ENCODE measurements at regions not wholly inside any gene's neighbourhood (a gene's known extent, or its start where the extent isn't known, plus 50 kb on each side); places are given as distances from the start of the nearest gene placed in this dataset.

GRCh38 chr5:93107141-93107540 is 473.9 kb downstream of the NR2F1-AS1 start:
- Mint-ChIP-seq H3K27ac (no peak overlapping the region), H3K27me3 (no peaks in the 10 kb centered on the region), H3K36me3 (ENCODE audit: low read depth) (no peaks in the 10 kb centered on the region), H3K9me3 (no peaks in the 10 kb centered on the region), H3K4me1 (no peaks in the 10 kb centered on the region), H3K4me3 (no peak overlapping the region)
- ChIA-PET CTCF (no interaction called here), POLR2A (no interaction called here)
- DNase-seq: no peak

GRCh38 chr5:93101661-93102060 is 479.4 kb downstream of the NR2F1-AS1 start:
- DNase-seq: no peak
- Mint-ChIP-seq H3K36me3 (ENCODE audit: low read depth) (no peaks in the 10 kb centered on the region), H3K27me3 (no peaks in the 10 kb centered on the region), H3K9me3 (peaks cover 2% of the 10 kb centered on the region), H3K4me1 (no peaks in the 10 kb centered on the region), H3K4me3 (no peak overlapping the region), H3K27ac (no peak overlapping the region)
- ChIA-PET CTCF (no interaction called here), POLR2A (no interaction called here)

DNA sequence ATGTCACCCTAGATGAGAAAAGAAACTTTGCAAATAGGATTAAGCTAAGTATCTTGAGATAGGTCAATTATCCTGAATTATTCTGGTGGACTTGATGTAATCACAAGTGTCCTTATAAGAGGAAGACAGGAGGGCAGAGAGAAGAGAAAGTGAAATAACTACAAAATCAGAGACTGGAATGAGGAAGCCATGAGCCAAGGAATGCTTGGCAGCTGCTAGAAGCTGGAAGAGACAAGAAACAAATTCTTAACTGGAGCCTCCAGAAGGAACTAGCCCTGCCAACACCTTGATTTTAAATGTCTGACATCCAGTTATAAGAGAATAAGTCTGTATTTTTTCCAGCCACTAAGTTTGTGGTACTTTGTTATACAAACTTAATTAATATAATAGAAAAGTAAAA is 480.0 kb downstream of the NR2F1-AS1 start:
- H3K36me3 Mint-ChIP-seq (ENCODE audit: low read depth): no peaks in the 10 kb centered on the region
- no peaks in the 10 kb centered on the region for H3K27me3 Mint-ChIP-seq
- H3K27ac Mint-ChIP-seq: no peak overlapping the region
- CTCF ChIA-PET: no interaction called here
- POLR2A ChIA-PET: no interaction called here
- no peak overlapping the region for H3K4me3 Mint-ChIP-seq
- H3K4me1 Mint-ChIP-seq: no peaks in the 10 kb centered on the region
- peaks cover 2% of the 10 kb centered on the region for H3K9me3 Mint-ChIP-seq
- DNase-seq: no peak

GRCh38 chr5:93100428-93100827 is 480.6 kb downstream of the NR2F1-AS1 start:
- no peak overlapping the region for H3K4me3 Mint-ChIP-seq
- H3K9me3 Mint-ChIP-seq: peaks cover 2% of the 10 kb centered on the region
- H3K36me3 Mint-ChIP-seq (ENCODE audit: low read depth): no peaks in the 10 kb centered on the region
- no peak for DNase-seq
- H3K4me1 Mint-ChIP-seq: no peaks in the 10 kb centered on the region
- ChIA-PET POLR2A (no interaction called here), CTCF (no interaction called here)
- no peaks in the 10 kb centered on the region for H3K27me3 Mint-ChIP-seq
- H3K27ac Mint-ChIP-seq: no peak overlapping the region

DNA sequence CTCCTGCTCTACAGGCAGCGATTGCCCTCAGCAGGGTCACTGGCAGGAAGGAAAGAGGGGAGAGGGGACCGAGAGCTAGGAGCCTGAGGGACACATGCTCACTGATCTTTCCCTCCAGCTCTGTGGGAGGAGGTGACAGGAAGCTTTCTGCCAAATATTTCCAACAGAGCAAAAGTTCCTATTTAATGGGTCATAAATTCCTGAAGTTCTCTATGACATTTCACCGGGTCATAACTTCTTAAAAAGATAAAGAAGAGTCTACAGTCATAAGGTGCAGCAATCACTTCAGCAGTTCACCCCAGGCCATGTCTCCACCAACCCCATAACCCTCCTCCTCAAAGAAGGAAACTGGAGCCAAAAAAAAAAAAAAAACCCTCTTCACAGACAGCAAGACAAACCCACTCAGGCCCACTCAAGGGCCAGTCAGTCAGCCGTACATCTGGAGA is 481.1 kb downstream of the NR2F1-AS1 start:
- Mint-ChIP-seq H3K4me3 (no peak overlapping the region), H3K36me3 (ENCODE audit: low read depth) (no peaks in the 10 kb centered on the region), H3K27ac (no peak overlapping the region), H3K27me3 (no peaks in the 10 kb centered on the region), H3K4me1 (no peaks in the 10 kb centered on the region), H3K9me3 (peaks cover 2% of the 10 kb centered on the region)
- CTCF ChIA-PET: no interaction called here
- DNase-seq: no peak
- POLR2A ChIA-PET: no interaction called here

GRCh38 chr5:93096561-93096960 is 484.5 kb downstream of the NR2F1-AS1 start:
- Mint-ChIP-seq H3K27ac (no peak overlapping the region), H3K4me1 (no peaks in the 10 kb centered on the region), H3K27me3 (no peaks in the 10 kb centered on the region), H3K36me3 (ENCODE audit: low read depth) (no peaks in the 10 kb centered on the region), H3K4me3 (no peak overlapping the region), H3K9me3 (peaks cover 2% of the 10 kb centered on the region)
- no peak for DNase-seq
- ChIA-PET POLR2A (no interaction called here), CTCF (no interaction called here)

- ChIA-PET POLR2A (no interaction called here), CTCF (no interaction called here)
- no peak for DNase-seq
- Mint-ChIP-seq H3K27me3 (no peaks in the 10 kb centered on the region), H3K4me1 (no peaks in the 10 kb centered on the region), H3K4me3 (no peak overlapping the region), H3K36me3 (ENCODE audit: low read depth) (no peaks in the 10 kb centered on the region), H3K27ac (no peak overlapping the region), H3K9me3 (peaks cover 8% of the 10 kb centered on the region)
Observed at GRCh38 chr5:93092349-93093105, 488.5 kb downstream of the NR2F1-AS1 start.

DNA sequence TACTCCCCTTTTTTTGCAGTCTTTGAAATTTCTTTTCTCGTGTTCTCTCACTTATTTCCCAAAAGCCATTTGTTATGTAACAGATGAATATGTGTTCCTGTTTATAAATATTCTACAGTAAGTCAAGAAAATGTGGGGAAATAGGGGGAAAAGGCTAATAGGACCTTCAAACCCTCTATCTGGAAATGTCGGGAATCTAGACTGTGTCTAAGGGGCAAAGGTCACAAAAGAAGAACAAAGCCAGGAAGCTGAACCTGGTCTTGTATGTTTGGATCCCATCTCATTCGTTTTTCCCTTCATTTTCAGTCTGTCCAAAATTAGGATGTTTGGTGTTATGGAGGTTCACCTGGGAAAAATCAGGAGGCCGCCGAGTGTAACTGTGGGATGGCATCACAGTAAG is 490.3 kb downstream of the NR2F1-AS1 start:
- peaks cover 8% of the 10 kb centered on the region for H3K9me3 Mint-ChIP-seq
- DNase-seq: no peak
- no peaks in the 10 kb centered on the region for H3K4me1 Mint-ChIP-seq
- H3K27me3 Mint-ChIP-seq: no peaks in the 10 kb centered on the region
- ChIA-PET CTCF (no interaction called here), POLR2A (no interaction called here)
- no peak overlapping the region for H3K27ac Mint-ChIP-seq
- no peaks in the 10 kb centered on the region for H3K36me3 Mint-ChIP-seq (ENCODE audit: low read depth)
- no peak overlapping the region for H3K4me3 Mint-ChIP-seq

GRCh38 chr5:93088592-93089389 is 492.2 kb downstream of the NR2F1-AS1 start:
- no peaks in the 10 kb centered on the region for H3K4me1 Mint-ChIP-seq
- no peaks in the 10 kb centered on the region for H3K36me3 Mint-ChIP-seq (ENCODE audit: low read depth)
- H3K27me3 Mint-ChIP-seq: no peaks in the 10 kb centered on the region
- ChIA-PET POLR2A (no interaction called here), CTCF (no interaction called here)
- no peak for DNase-seq
- peaks cover 8% of the 10 kb centered on the region for H3K9me3 Mint-ChIP-seq
- no peak overlapping the region for H3K4me3 Mint-ChIP-seq
- no peak overlapping the region for H3K27ac Mint-ChIP-seq

- Mint-ChIP-seq H3K4me3 (no peak overlapping the region), H3K9me3 (peaks cover 8% of the 10 kb centered on the region), H3K4me1 (no peaks in the 10 kb centered on the region), H3K36me3 (ENCODE audit: low read depth) (no peaks in the 10 kb centered on the region), H3K27ac (no peak overlapping the region), H3K27me3 (no peaks in the 10 kb centered on the region)
- no peak for DNase-seq
- ChIA-PET POLR2A (no interaction called here), CTCF (no interaction called here)
Observed at GRCh38 chr5:93087326-93087725, 493.7 kb downstream of the NR2F1-AS1 start.

- Mint-ChIP-seq H3K4me3 (no peak overlapping the region), H3K9me3 (peaks cover 4% of the 10 kb centered on the region), H3K27me3 (no peaks in the 10 kb centered on the region), H3K27ac (no peak overlapping the region), H3K36me3 (ENCODE audit: low read depth) (no peaks in the 10 kb centered on the region), H3K4me1 (no peaks in the 10 kb centered on the region)
- POLR2A ChIA-PET: no interaction called here
- no peak for DNase-seq
- CTCF ChIA-PET: no interaction called here
Observed at GRCh38 chr5:93082981-93083380, 498.0 kb downstream of the NR2F1-AS1 start.

GRCh38 chr5:93079046-93079445 is 502.0 kb downstream of the NR2F1-AS1 start:
- no peak for DNase-seq
- H3K4me3 Mint-ChIP-seq: no peak overlapping the region
- H3K36me3 Mint-ChIP-seq (ENCODE audit: low read depth): no peaks in the 10 kb centered on the region
- H3K4me1 Mint-ChIP-seq: no peaks in the 10 kb centered on the region
- no peak overlapping the region for H3K27ac Mint-ChIP-seq
- no peaks in the 10 kb centered on the region for H3K27me3 Mint-ChIP-seq
- POLR2A ChIA-PET: no interaction called here
- CTCF ChIA-PET: no interaction called here
- no peaks in the 10 kb centered on the region for H3K9me3 Mint-ChIP-seq

DNA sequence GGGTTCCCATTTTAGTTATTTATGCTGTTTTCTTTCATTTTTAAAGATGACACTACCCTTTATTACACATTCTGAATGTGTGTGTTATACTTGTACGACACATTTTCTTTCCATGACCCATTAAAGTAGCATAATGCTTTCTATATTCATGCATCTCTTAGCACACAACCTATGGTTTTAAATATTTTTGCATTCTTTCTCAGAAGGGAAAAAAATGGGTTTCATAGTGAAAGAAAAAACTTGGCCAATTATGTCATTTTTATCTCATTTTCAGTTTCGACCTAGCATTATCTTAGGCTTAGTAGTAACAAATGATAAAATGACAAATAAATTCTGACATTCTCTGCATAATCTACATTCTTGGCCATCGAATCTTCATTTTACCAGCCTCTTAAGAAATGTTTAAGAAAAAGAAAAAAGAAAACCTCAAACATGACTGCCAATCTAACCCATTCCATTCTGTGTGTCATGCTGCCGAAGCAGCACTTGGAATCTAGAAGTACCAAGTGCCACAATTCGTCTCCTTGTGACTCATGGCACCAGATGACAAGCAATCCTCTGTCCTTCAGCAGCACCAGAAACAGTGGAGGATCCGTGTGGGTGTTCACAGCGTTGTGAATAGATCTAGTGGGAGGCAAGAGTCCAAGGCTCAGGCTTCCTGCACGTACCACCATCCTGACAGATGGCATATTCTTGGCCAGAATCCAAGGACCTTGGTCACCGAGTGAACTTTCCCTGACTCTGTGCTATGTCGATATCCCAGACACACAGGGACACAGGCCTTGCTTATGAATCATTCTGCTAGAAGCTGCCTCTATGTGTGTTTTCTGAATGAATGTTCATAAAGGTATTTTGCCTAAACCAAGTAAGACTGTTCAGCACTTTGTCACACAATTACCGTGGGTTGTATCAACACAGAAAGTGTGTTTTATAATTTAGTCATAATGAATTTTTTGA is 502.7 kb downstream of the NR2F1-AS1 start:
- no peaks in the 10 kb centered on the region for H3K9me3 Mint-ChIP-seq
- no peak overlapping the region for H3K27ac Mint-ChIP-seq
- no peak for DNase-seq
- ChIA-PET CTCF (no interaction called here), POLR2A (no interaction called here)
- no peaks in the 10 kb centered on the region for H3K27me3 Mint-ChIP-seq
- no peaks in the 10 kb centered on the region for H3K36me3 Mint-ChIP-seq (ENCODE audit: low read depth)
- H3K4me3 Mint-ChIP-seq: no peak overlapping the region
- no peaks in the 10 kb centered on the region for H3K4me1 Mint-ChIP-seq
